C4-2B (cell line): ENCODE measurements at regions not wholly inside any gene's neighbourhood (a gene's known extent, or its start where the extent isn't known, plus 50 kb on each side); places are given as distances from the start of the nearest gene placed in this dataset.

ENCODE experiments used
- ZFX ChIP-seq: fragments of 450-650 bp; IDR thresholded peaks from 2 replicates; pipeline ENCODE4 v1.6.1; 2017
- TF ChIP-seq, protein P1 (sequence below): fragments of 450-650 bp; conservative IDR thresholded peaks from 2 replicates; pipeline ENCODE4 v1.5.1; 2017; ENCODE audit warnings: mild to moderate bottlenecking

DNA sequence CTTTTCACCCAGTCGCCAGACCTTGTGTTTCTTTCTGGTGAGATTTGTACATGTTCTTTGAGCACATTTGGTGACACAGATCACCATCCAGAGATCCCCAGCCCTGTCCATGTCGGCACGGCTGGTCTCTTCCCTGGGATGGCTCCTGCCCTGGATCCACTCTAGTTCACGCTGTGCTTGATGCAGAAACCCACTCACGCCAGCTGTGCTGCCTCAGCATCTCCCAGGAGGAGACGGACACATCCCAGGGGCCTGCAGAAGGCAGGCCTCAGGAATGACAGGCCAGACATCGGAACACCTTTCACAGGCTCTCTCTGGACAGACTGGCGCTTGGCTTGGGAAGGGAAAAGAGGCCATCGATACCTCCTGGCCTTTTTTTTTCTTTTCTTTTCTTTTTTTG is 203.6 kb downstream of the ACKR3 start:
- TF ChIP-seq, protein P1, sequence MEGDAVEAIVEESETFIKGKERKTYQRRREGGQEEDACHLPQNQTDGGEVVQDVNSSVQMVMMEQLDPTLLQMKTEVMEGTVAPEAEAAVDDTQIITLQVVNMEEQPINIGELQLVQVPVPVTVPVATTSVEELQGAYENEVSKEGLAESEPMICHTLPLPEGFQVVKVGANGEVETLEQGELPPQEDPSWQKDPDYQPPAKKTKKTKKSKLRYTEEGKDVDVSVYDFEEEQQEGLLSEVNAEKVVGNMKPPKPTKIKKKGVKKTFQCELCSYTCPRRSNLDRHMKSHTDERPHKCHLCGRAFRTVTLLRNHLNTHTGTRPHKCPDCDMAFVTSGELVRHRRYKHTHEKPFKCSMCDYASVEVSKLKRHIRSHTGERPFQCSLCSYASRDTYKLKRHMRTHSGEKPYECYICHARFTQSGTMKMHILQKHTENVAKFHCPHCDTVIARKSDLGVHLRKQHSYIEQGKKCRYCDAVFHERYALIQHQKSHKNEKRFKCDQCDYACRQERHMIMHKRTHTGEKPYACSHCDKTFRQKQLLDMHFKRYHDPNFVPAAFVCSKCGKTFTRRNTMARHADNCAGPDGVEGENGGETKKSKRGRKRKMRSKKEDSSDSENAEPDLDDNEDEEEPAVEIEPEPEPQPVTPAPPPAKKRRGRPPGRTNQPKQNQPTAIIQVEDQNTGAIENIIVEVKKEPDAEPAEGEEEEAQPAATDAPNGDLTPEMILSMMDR, result no peak
- TF ChIP-seq ZFX, result no peak
